Activated CD8-positive, alpha-beta memory T cell treated with anti-CD3 and anti-CD28 coated beads, Interleukin-2, amount 50 U/mL, for 4 hours (primary cell): ENCODE measurements at regions not wholly inside any gene's neighbourhood (a gene's known extent, or its start where the extent isn't known, plus 50 kb on each side); places are given as distances from the start of the nearest gene placed in this dataset.
"Not testable (repeated sequence)": the region's sequence is repeated elsewhere in the genome, so short reads cannot be mapped to it uniquely, and the experiment has no call there.

ENCODE experiments used
- DNase-seq: peaks from one replicate; pipeline ENCODE4 v3.0.0-alpha.2; 2020

- DNase-seq: no peak
Measured at GRCh38 chr4:111435986-111436744, 709.1 kb upstream of the FAM241A start.

- no peak for DNase-seq
Measured at GRCh38 chr4:111441687-111442086, 703.6 kb upstream of the FAM241A start.

- not testable (repeated sequence) for DNase-seq
Measured at GRCh38 chr4:111444836-111445235, 700.4 kb upstream of the FAM241A start.

GRCh38 chr4:111449657-111450056 lies 695.6 kb upstream of the FAM241A start:
- DNase-seq: no peak

- no peak for DNase-seq
Measured at GRCh38 chr4:111450867-111451266, 694.4 kb upstream of the FAM241A start.

- DNase-seq: no peak
Measured at GRCh38 chr4:111453216-111453615, 692.0 kb upstream of the FAM241A start.

- no peak for DNase-seq
Measured at GRCh38 chr4:111454961-111455360, 690.3 kb upstream of the FAM241A start.

GRCh38 chr4:111464251-111465045 lies 680.8 kb upstream of the FAM241A start:
- no peak for DNase-seq

- DNase-seq: no peak
Measured at GRCh38 chr4:111466811-111467604, 678.2 kb upstream of the FAM241A start.

- DNase-seq: no peak
Measured at GRCh38 chr4:111475001-111475400, 670.3 kb upstream of the FAM241A start.

- DNase-seq: no peak
Measured at GRCh38 chr4:111475666-111476065, 669.6 kb upstream of the FAM241A start.

GRCh38 chr4:111480510-111480909 lies 664.7 kb upstream of the FAM241A start:
- DNase-seq: no peak

- no peak for DNase-seq
Measured at GRCh38 chr4:111483375-111484169, 661.7 kb upstream of the FAM241A start.

GRCh38 chr4:111492496-111492895 lies 652.8 kb upstream of the FAM241A start:
- DNase-seq: no peak

- DNase-seq: no peak
Measured at GRCh38 chr4:111494471-111494870, 650.8 kb upstream of the FAM241A start.

- DNase-seq: no peak
Measured at GRCh38 chr4:111494971-111495370, 650.3 kb upstream of the FAM241A start.

- DNase-seq: no peak
Measured at GRCh38 chr4:111499291-111499690, 646.0 kb upstream of the FAM241A start.

GRCh38 chr4:111499706-111500105 lies 645.5 kb upstream of the FAM241A start:
- DNase-seq: no peak

- DNase-seq: no peak
Measured at GRCh38 chr4:111500858-111501257, 644.4 kb upstream of the FAM241A start.

- DNase-seq: no peak
Measured at GRCh38 chr4:111501946-111502345, 643.3 kb upstream of the FAM241A start.

- DNase-seq: no peak
Measured at GRCh38 chr4:111502626-111503025, 642.6 kb upstream of the FAM241A start.

- no peak for DNase-seq
Measured at GRCh38 chr4:111506706-111507105, 638.5 kb upstream of the FAM241A start.

GRCh38 chr4:111510535-111510934 lies 634.7 kb upstream of the FAM241A start:
- DNase-seq: no peak
